ENCODE measurements at regions not wholly inside any gene's neighbourhood (a gene's known extent, or its start where the extent isn't known, plus 50 kb on each side); places are given as distances from the start of the nearest gene placed in this dataset.

- no peak for TF ChIP-seq ZFX (IDR thresholded peaks at IDR 0.05)
- no peak for TF ChIP-seq CTCF (conservative IDR thresholded peaks at IDR 0.05)
- H3K27ac ChIP-seq, result peak overlapping the region; percentile 45; the same call in 1 of the 2 replicates
Measured at GRCh38 chr18:46422552-46423055, 234.4 kb downstream of the LOXHD1 start.

- H3K27ac ChIP-seq, result peak overlapping the region; percentile 4; the same call in 1 of the 2 replicates
- TF ChIP-seq ZFX (IDR thresholded peaks at IDR 0.05), result no peak
- TF ChIP-seq CTCF (conservative IDR thresholded peaks at IDR 0.05), result no peak
Measured at GRCh38 chr18:46423226-46423805, 233.7 kb downstream of the LOXHD1 start.

GRCh38 chr18:46424898-46425297 lies 232.1 kb downstream of the LOXHD1 start:
- H3K27ac ChIP-seq, result 0 out of 2 replicates have a peak overlapping the region, but pooled peaks have one; percentile 1
- no peak for TF ChIP-seq ZFX (IDR thresholded peaks at IDR 0.05)
- no peak for TF ChIP-seq CTCF (conservative IDR thresholded peaks at IDR 0.05)

GRCh38 chr18:46425511-46425910 lies 231.5 kb downstream of the LOXHD1 start:
- TF ChIP-seq ZFX (IDR thresholded peaks at IDR 0.05) (no peak), CTCF (conservative IDR thresholded peaks at IDR 0.05) (no peak)
- H3K27ac ChIP-seq, result no peak overlapping the region

- TF ChIP-seq ZFX (IDR thresholded peaks at IDR 0.05) (no peak), CTCF (conservative IDR thresholded peaks at IDR 0.05) (no peak)
- H3K27ac ChIP-seq, result no peak overlapping the region
Measured at GRCh38 chr18:46426021-46426678, 230.9 kb downstream of the LOXHD1 start.

GRCh38 chr18:46426679-46427047 lies 230.4 kb downstream of the LOXHD1 start:
- no peak for TF ChIP-seq ZFX (IDR thresholded peaks at IDR 0.05)
- no peak for TF ChIP-seq CTCF (conservative IDR thresholded peaks at IDR 0.05)
- no peak overlapping the region for H3K27ac ChIP-seq

Measured in C4-2B (cell line).